Prostate gland (tissue), 2 donors: ENCODE measurements at regions not wholly inside any gene's neighbourhood (a gene's known extent, or its start where the extent isn't known, plus 50 kb on each side); places are given as distances from the start of the nearest gene placed in this dataset.

Experiments used
- POLR2AphosphoS5 ChIP-seq: sonication (generic); formaldehyde crosslinking; IDR thresholded peaks from one replicate; pipeline ENCODE4 v1.6.1; 2017; ENCODE audit warnings: antibody characterized with exemption
- TF ChIP-seq, protein P1 (sequence below), 4 experiments: fragments of 200-600 bp in 2 of 4; fragments of 450-650 bp in 2 of 4; sonication (generic) in 2 of 4; IDR thresholded peaks; 1 replicate in 3 of 4; 2 replicates in 1 of 4; pipeline ENCODE4 v1.5.1; 2016 to 2019; ENCODE audit warnings: antibody characterized with exemption in 4 of 4, mild to moderate bottlenecking in 2 of 4, moderate library complexity in 2 of 4

DNA sequence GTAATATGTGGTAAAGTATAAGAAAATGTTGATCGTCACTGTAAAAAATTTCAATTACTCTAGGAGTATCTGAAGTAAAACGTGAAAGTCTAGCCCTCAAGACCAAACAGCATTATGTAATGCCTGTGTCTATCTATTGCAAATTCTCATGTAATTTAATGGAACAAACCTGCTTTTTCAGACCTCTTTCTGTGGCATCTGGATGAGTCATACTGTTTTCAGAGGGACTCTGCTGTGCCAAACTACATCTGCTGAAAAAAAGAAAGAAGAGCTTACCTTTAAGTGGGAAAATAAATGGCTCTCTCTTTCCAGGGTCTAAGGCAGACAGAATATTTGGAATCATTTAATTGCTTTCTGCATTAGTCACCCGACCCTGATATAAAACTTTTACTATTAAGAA, 89.8 kb upstream of the ARMCX2 start:
- TF ChIP-seq, protein P1, sequence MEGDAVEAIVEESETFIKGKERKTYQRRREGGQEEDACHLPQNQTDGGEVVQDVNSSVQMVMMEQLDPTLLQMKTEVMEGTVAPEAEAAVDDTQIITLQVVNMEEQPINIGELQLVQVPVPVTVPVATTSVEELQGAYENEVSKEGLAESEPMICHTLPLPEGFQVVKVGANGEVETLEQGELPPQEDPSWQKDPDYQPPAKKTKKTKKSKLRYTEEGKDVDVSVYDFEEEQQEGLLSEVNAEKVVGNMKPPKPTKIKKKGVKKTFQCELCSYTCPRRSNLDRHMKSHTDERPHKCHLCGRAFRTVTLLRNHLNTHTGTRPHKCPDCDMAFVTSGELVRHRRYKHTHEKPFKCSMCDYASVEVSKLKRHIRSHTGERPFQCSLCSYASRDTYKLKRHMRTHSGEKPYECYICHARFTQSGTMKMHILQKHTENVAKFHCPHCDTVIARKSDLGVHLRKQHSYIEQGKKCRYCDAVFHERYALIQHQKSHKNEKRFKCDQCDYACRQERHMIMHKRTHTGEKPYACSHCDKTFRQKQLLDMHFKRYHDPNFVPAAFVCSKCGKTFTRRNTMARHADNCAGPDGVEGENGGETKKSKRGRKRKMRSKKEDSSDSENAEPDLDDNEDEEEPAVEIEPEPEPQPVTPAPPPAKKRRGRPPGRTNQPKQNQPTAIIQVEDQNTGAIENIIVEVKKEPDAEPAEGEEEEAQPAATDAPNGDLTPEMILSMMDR (IDR thresholded peaks at IDR 0.05): no peak
- TF ChIP-seq POLR2AphosphoS5: no peak
